ENCODE measurements at regions not wholly inside any gene's neighbourhood (a gene's known extent, or its start where the extent isn't known, plus 50 kb on each side); places are given as distances from the start of the nearest gene placed in this dataset.

DNA sequence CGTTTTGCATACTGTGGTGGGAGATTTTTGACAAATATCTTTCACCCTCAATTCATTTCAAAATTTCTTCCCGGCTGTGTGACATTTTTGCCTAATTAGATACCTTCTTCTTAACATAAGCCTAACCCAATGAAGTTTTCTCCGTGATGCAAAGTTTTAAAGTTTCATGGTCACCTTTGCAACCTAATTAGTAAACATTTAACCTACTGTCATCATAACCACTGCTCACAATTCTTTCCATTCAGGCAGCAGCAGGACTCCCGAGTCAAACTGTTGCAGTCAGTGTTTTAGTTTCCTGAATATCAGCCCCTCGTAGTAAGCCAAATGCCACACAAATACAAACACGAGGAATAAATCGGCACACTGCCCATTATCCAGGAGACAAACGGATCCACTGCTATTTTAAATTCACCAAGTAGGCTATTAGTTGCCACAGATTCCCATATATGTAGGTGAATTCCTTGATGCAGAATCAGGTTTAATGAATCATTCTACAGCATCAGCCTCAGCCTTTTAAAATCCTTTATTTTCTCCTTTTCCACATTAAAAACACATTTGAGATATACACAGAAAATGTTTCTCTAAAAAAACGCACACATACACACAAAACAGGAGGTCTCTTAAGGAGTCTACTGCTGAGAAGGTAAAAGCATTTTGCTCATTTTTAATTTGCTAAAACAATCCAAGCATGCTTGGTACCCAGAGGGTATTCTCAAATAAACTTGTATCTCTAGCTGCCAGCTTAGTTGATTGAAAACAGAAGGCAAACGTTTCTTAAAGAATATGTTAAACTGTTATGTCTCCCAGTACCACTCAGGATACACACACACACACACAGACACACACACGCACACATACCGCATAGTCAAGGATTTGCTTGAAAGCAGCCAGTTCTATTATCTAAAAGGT, 106.5 kb upstream of the KCTD1 start:
- TF ChIP-seq ZNF70 (CRISPR knock-in tag; IDR thresholded peaks at IDR 0.05) (no peak), SNAI2 (CRISPR knock-in tag; IDR thresholded peaks at IDR 0.05) (no peak), ZFP3 (CRISPR knock-in tag; IDR thresholded peaks at IDR 0.05) (no peak), ARNTL (CRISPR knock-in tag; IDR thresholded peaks at IDR 0.05; ENCODE audit: borderline replicate concordance, low read depth) (no peak)
- TF ChIP-seq, protein P1, sequence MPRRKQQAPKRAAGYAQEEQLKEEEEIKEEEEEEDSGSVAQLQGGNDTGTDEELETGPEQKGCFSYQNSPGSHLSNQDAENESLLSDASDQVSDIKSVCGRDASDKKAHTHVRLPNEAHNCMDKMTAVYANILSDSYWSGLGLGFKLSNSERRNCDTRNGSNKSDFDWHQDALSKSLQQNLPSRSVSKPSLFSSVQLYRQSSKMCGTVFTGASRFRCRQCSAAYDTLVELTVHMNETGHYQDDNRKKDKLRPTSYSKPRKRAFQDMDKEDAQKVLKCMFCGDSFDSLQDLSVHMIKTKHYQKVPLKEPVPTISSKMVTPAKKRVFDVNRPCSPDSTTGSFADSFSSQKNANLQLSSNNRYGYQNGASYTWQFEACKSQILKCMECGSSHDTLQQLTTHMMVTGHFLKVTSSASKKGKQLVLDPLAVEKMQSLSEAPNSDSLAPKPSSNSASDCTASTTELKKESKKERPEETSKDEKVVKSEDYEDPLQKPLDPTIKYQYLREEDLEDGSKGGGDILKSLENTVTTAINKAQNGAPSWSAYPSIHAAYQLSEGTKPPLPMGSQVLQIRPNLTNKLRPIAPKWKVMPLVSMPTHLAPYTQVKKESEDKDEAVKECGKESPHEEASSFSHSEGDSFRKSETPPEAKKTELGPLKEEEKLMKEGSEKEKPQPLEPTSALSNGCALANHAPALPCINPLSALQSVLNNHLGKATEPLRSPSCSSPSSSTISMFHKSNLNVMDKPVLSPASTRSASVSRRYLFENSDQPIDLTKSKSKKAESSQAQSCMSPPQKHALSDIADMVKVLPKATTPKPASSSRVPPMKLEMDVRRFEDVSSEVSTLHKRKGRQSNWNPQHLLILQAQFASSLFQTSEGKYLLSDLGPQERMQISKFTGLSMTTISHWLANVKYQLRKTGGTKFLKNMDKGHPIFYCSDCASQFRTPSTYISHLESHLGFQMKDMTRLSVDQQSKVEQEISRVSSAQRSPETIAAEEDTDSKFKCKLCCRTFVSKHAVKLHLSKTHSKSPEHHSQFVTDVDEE (CRISPR knock-in tag; IDR thresholded peaks at IDR 0.05): no peak
- ATAC-seq: peak; percentile 27

DNA sequence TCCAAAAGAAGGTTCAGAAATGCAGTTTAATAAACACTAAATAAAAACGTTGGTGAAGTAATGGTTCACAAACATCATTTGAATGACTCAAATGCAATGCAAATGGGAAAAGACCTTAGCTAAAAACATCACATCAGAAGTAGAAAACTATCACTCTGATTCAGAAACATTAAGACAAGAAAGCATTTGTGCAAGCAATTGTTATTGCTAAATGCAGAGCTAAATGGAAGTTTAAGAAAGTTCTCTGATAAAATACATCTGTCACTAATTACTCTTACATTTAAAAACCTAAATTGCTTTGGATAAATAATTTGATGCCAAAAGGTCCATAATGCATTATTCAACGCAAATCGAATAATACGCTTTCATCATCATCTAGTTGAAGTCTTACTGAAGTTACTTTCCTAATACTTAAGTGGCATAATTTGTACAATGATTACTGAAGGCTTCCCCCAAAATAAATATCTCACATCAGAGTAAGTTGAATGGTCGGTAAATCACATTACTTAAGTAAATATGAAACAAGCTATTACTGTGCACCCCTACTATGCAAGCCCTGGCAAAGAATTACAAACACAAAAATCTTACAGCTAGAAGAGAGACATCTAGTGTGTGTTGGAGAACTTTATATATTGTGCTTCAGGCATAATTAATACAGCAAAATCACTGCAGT, 105.7 kb upstream of the KCTD1 start:
- ATAC-seq: no peak
- TF ChIP-seq, protein P1 (CRISPR knock-in tag; IDR thresholded peaks at IDR 0.05): peak; percentile 73; the same call in 1 of the 2 replicates
- no peak for TF ChIP-seq PATZ1 (CRISPR knock-in tag; IDR thresholded peaks at IDR 0.05; ENCODE audit: borderline replicate concordance)
- TF ChIP-seq TCF4 (CRISPR knock-in tag; IDR thresholded peaks at IDR 0.05; ENCODE audit: borderline replicate concordance): peak; percentile 48; the same call in 1 of the 2 replicates
- no peak for TF ChIP-seq ZFP3 (CRISPR knock-in tag; IDR thresholded peaks at IDR 0.05)
- no peak for TF ChIP-seq TOX (CRISPR knock-in tag; IDR thresholded peaks at IDR 0.05; ENCODE audit: borderline replicate concordance)
- TF ChIP-seq SNAI2 (CRISPR knock-in tag; IDR thresholded peaks at IDR 0.05): peak; percentile 71; the same call in 1 of the 2 replicates
- peak; percentile 87 for TF ChIP-seq ISL1 (CRISPR knock-in tag; IDR thresholded peaks at IDR 0.05)
- no peak for TF ChIP-seq BACH2 (CRISPR knock-in tag; IDR thresholded peaks at IDR 0.05; ENCODE audit: borderline replicate concordance)

DNA sequence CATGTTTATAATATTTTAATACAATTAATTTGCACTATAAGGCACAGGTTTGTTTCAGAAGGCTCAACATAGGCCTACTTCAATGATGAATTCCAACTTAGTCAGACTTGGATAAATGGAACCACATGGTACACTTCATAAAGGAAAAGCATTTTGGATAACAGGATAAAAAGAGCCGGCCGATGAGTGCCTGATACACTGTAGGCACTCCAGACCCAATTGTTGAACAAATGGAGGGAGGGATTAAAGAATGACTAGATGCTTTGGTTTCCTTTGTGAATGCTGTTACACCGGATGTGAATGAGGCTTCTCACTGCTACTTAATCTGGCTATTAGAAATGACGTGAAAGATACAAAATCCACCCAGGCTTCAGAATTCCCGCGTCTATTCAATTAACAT, 104.1 kb upstream of the KCTD1 start:
- no peak for ATAC-seq
- TF ChIP-seq, protein P2, sequence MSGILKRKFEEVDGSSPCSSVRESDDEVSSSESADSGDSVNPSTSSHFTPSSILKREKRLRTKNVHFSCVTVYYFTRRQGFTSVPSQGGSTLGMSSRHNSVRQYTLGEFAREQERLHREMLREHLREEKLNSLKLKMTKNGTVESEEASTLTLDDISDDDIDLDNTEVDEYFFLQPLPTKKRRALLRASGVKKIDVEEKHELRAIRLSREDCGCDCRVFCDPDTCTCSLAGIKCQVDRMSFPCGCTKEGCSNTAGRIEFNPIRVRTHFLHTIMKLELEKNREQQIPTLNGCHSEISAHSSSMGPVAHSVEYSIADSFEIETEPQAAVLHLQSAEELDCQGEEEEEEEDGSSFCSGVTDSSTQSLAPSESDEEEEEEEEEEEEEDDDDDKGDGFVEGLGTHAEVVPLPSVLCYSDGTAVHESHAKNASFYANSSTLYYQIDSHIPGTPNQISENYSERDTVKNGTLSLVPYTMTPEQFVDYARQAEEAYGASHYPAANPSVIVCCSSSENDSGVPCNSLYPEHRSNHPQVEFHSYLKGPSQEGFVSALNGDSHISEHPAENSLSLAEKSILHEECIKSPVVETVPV (CRISPR knock-in tag; IDR thresholded peaks at IDR 0.05): no peak
- TF ChIP-seq OSR1 (CRISPR knock-in tag; IDR thresholded peaks at IDR 0.05) (no peak), SNAI2 (CRISPR knock-in tag; IDR thresholded peaks at IDR 0.05) (no peak), BACH2 (CRISPR knock-in tag; IDR thresholded peaks at IDR 0.05; ENCODE audit: borderline replicate concordance) (no peak)
- TF ChIP-seq, protein P1 (CRISPR knock-in tag; IDR thresholded peaks at IDR 0.05): no peak
